Stomach (tissue), 4 donors: ENCODE measurements at regions not wholly inside any gene's neighbourhood (a gene's known extent, or its start where the extent isn't known, plus 50 kb on each side); places are given as distances from the start of the nearest gene placed in this dataset.

Experiments
- POLR2A ChIP-seq, 4 donors: fragments of 450-650 bp; IDR thresholded peaks; one replicate each; pipeline ENCODE4 v1.6.1; 2016; ENCODE audit warnings: antibody characterized with exemption in 4 of 4, control low read depth in 2 of 4, mild to moderate bottlenecking in 1 of 4, moderate library complexity in 1 of 4
- TF ChIP-seq, protein P1 (sequence below), 7 experiments: fragments of 450-650 bp in 4 of 7; fragments of 200-600 bp in 3 of 7; sonication (generic) in 3 of 7; IDR thresholded peaks; one replicate each; pipeline ENCODE4 v1.5.1; 2016 to 2019; ENCODE audit warnings: antibody characterized with exemption in 7 of 7, control low read depth in 2 of 7, mild to moderate bottlenecking in 1 of 7

DNA sequence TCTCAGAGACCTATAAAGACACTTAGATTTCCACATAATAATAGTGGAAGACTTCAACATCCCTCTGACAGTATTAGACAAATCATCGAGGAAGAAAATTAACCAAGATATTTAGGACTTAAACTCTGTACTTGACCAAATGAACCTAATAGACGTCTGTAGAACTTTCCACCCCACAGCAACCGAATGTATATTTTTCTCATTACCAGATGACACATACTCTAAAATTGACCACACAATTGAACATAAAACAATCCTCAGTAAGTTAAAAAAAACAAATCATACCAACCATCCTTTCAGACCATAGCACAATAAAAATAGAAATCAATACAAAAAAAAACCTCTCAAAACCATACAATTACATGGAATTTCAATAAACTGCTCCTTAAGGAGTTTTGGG lies 201.0 kb downstream of the POSTN start:
- TF ChIP-seq POLR2A (IDR thresholded peaks at IDR 0.05): no peak
- TF ChIP-seq, protein P1, sequence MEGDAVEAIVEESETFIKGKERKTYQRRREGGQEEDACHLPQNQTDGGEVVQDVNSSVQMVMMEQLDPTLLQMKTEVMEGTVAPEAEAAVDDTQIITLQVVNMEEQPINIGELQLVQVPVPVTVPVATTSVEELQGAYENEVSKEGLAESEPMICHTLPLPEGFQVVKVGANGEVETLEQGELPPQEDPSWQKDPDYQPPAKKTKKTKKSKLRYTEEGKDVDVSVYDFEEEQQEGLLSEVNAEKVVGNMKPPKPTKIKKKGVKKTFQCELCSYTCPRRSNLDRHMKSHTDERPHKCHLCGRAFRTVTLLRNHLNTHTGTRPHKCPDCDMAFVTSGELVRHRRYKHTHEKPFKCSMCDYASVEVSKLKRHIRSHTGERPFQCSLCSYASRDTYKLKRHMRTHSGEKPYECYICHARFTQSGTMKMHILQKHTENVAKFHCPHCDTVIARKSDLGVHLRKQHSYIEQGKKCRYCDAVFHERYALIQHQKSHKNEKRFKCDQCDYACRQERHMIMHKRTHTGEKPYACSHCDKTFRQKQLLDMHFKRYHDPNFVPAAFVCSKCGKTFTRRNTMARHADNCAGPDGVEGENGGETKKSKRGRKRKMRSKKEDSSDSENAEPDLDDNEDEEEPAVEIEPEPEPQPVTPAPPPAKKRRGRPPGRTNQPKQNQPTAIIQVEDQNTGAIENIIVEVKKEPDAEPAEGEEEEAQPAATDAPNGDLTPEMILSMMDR (IDR thresholded peaks at IDR 0.05): no peak
